ENCODE measurements at regions not wholly inside any gene's neighbourhood (a gene's known extent, or its start where the extent isn't known, plus 50 kb on each side); places are given as distances from the start of the nearest gene placed in this dataset.
"Not testable (repeated sequence)": the region's sequence is repeated elsewhere in the genome, so short reads cannot be mapped to it uniquely, and the experiment has no call there.

- in situ Hi-C loops (cut with HindIII; ENCODE audit: low pct_unique_long_range_greater_than_20kb, low sequenced_read_pairs), result no loop called here
- DNase-seq (ENCODE audit: low read depth, low spot score), result no peak
Observed at GRCh38 chr13:109315481-109315880, 470.9 kb downstream of the IRS2 start.

DNA sequence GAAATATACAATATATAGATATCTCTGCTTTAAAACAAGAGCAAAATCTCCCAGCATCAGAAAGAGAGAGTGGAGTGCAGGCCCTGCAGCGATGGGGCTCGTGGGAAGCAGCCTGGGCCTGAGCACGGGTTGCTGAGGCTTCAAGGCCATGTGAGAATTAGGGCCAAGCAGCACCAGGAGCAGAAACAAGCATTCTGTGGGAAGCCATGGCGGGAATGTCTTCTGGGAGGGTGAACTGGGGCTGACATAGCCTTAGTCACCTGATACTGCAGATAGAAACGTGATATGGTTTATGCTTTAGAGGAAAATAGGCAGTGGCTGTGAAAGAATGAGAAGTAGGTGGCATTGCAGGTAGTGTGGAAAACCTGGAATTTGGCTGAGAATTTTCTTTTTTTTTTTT is 472.3 kb downstream of the IRS2 start:
- DNase-seq (ENCODE audit: low read depth, low spot score), result no peak

DNA sequence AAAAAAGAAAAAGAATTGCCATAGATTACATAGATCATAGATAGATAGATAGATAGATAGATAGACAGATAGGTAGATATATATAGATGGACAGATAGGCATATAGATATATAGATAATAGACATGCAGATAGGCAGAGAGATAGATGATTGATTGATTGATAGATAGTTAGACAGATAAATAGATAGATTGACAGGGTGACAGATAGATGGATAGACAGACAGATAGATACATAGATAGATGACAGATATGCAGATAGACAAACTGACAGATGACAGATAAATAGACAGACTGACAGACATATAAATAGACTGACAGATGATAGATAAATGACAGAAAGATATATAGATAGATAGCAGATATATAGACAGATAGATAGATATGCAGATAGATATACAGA is 474.0 kb downstream of the IRS2 start:
- no peak for DNase-seq (ENCODE audit: low read depth, low spot score)
- in situ Hi-C loops (cut with HindIII; ENCODE audit: low pct_unique_long_range_greater_than_20kb, low sequenced_read_pairs), result no loop called here

More for the DNA sequence above, 472.3 kb downstream of the IRS2 start:
- in situ Hi-C loops (cut with HindIII; ENCODE audit: low pct_unique_long_range_greater_than_20kb, low sequenced_read_pairs), result no loop called here

DNA sequence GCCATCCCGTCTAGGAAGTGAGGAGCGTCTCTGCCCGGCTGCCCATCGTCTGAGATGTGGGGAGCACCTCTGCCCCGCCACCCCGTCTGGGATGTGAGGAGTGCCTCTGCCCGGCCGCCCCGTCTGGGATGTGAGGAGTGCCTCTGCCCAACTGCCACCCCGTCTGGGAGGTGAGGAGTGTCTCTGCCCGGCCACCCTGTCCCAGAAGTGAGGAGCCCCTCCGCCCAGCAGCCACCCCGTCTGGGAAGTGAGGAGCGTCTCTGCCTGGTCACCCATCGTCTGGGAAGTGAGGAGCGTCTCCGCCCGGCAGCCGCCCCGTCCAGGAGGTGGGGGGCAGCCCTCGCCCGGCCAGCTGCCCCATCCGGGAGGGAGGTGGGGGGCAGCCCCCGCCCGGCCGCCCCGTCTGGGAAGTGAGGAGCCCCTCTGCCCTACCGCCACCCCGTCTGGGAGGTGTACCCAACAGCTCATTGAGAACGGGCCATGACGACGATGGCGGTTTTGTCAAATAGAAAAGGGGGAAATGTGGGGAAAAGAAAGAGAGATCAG is 474.9 kb downstream of the IRS2 start:
- in situ Hi-C loops (cut with HindIII; ENCODE audit: low pct_unique_long_range_greater_than_20kb, low sequenced_read_pairs); DNase-seq (ENCODE audit: low read depth, low spot score): not testable (repeated sequence)

- DNase-seq (ENCODE audit: low read depth, low spot score), result no peak
- in situ Hi-C loops (cut with HindIII; ENCODE audit: low pct_unique_long_range_greater_than_20kb, low sequenced_read_pairs), result no loop called here
Observed at GRCh38 chr13:109309625-109310363, 476.6 kb downstream of the IRS2 start.

GRCh38 chr13:109307027-109307426 is 479.4 kb downstream of the IRS2 start:
- DNase-seq (ENCODE audit: low read depth, low spot score), result no peak
- in situ Hi-C loops (cut with HindIII; ENCODE audit: low pct_unique_long_range_greater_than_20kb, low sequenced_read_pairs), result no loop called here

DNA sequence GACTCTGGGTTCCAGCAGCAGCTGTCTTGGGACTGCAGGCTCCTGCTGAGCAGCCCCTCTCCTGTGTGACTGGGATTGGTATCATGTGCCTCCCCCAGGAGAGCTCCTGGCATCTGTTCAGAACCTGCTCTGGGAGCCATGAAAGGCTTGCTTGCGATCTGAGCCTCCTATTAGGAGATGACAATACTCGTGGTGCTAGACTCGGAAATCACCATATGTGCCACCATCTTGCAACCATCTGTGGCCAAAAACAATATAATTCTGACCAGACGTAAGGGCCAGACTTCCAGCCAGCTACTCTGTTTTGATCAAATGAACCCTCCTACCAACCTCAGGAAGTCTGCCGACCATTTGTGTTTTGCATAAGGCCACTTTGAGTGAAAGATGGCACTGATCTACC is 484.7 kb downstream of the IRS2 start:
- in situ Hi-C loops (cut with HindIII; ENCODE audit: low pct_unique_long_range_greater_than_20kb, low sequenced_read_pairs), result no loop called here
- no peak for DNase-seq (ENCODE audit: low read depth, low spot score)

DNA sequence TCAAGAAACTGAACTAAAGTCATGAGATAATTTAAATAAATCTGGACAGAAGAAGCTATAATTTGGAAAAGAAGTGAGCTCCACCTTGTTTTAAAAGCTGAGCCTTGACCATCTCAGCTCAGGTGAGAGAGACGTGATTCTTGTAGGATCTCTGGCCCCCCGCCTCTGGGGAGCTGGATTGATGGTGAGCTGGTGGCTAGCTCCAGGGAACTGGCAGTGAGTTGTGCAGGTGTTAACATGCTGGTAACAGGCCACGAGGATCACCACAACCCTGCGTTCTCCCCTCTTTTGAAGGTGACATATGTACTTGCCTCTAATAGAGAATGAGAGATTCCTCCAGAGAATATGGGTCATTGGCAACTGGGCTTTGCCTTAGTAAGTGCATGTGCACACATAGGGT is 485.1 kb downstream of the IRS2 start:
- no peak for DNase-seq (ENCODE audit: low read depth, low spot score)
- in situ Hi-C loops (cut with HindIII; ENCODE audit: low pct_unique_long_range_greater_than_20kb, low sequenced_read_pairs), result no loop called here

DNA sequence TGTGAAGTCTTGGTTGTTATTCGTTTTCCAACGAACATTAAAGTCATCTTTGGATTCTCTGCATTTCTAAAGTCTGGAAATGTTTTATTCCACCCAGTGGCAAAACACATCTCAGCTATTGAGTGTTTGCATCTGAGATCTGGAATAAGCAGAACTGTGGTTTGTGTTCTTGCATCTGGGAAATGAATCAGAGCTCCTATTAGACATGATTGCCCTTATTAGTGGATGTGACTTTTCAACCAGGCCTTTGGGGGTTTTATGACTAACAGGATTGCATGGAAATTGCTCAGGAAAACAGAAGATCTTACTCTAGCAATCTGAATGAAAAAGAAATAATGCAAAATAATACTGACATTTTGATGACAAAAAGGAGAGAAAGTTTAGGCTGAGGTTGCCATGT is 488.8 kb downstream of the IRS2 start:
- DNase-seq (ENCODE audit: low read depth, low spot score), result no peak
- in situ Hi-C loops (cut with HindIII; ENCODE audit: low pct_unique_long_range_greater_than_20kb, low sequenced_read_pairs), result no loop called here

DNA sequence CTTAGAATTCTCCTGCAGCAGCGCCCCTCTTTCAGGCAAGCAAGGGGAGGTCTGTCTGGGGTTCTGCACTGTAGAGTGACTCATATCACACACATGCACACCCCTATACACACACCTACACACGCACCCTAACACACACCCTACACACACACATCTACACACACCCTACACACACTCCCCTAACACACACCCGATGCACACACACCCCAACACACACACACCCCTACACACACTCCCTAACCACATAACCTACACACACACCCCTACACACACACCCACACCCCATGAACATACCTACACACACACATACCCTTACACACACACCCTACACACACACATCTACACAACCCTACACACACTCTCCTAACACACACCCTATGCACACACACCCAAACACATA is 493.2 kb downstream of the IRS2 start:
- in situ Hi-C loops (cut with HindIII; ENCODE audit: low pct_unique_long_range_greater_than_20kb, low sequenced_read_pairs), result no loop called here
- no peak for DNase-seq (ENCODE audit: low read depth, low spot score)

GRCh38 chr13:109288151-109288709 is 498.2 kb downstream of the IRS2 start:
- in situ Hi-C loops (cut with HindIII; ENCODE audit: low pct_unique_long_range_greater_than_20kb, low sequenced_read_pairs), result no loop called here
- DNase-seq (ENCODE audit: low read depth, low spot score), result peak; percentile 93

DNA sequence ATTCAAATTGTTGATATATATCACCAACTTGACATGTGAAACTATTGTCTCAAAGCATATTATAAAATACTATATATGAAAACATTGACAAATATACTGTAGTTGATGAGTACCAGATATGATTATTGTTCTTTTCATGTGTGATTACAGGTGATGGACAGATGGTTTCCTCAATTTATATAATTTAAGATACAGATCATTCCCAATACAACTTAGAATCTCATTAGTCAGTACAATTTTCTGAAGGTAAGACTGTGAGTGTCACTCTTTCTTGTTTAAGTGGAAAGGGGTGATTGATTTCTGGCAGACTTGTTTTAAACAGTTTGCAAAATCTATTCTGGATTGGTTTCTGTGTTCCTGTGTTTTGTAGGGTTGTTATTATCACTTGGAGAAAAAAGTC is 498.8 kb downstream of the IRS2 start:
- no peak for DNase-seq (ENCODE audit: low read depth, low spot score)
- in situ Hi-C loops (cut with HindIII; ENCODE audit: low pct_unique_long_range_greater_than_20kb, low sequenced_read_pairs), result no loop called here

GRCh38 chr13:109285586-109285985 is 500.8 kb downstream of the IRS2 start:
- DNase-seq (ENCODE audit: low read depth, low spot score), result no peak
- in situ Hi-C loops (cut with HindIII; ENCODE audit: low pct_unique_long_range_greater_than_20kb, low sequenced_read_pairs), result no loop called here

GRCh38 chr13:109281903-109282635 is 504.3 kb downstream of the IRS2 start:
- in situ Hi-C loops (cut with HindIII; ENCODE audit: low pct_unique_long_range_greater_than_20kb, low sequenced_read_pairs), result no loop called here
- no peak for DNase-seq (ENCODE audit: low read depth, low spot score)

DNA sequence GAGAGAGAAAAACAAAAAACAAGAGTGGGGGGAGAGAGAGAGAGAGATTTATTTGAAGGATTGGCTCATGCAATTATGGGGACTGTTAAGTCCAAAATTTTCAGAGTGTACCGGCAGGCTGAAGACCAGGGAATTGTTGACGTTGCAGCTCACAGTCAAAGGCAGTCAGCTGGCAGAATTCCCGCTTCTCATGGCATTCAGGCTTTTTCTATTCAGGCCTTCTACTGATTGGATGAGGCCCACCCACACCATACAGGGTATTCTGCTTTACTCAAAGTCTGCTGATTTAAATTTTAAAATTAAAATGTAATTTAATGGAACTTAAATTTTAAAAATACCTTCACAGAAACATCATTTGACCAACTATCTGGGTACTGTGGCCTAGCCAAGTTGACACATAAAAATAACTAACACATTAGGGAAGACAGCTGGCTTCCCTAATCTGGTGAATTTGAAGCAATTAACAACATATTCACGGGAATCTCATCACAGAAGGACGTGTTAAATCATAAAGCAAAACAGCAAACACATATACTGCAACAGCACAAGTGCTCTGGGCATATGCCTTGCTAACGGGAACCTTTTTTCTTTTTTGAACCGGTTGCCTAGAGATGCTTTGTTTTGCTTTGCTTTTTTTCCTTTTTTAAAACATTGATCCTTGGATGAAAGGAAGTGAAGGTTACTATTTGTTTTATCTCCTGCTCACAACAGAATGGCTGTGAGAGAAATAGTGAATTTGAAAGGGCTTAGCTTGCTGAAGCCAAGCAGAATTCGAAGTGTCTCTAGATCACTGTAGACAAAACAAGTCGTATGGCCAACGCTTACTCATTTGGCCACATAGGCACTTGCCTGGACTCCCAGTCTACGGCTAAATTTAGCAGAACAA is 505.1 kb downstream of the IRS2 start:
- no peak for DNase-seq (ENCODE audit: low read depth, low spot score)
- in situ Hi-C loops (cut with HindIII; ENCODE audit: low pct_unique_long_range_greater_than_20kb, low sequenced_read_pairs), result no loop called here

DNA sequence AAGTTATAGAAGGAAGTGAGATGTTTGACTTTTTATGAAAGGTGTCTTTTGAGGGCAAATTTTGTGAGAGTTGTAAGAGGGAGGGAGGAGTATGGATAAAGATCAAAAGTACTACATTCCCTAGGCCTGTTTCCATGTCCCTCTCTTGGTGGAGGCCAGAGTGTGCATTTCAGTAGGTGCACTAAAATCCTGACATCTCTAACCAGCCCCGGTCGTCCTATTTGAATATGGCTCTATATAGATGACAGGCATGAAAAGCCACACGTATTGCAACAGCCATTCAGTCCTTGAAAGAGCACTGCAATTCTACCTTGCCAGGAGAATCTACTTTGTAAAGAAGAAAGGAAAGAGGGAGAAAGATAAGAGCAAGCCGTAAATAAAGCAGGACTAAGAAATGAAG is 510.1 kb downstream of the IRS2 start:
- DNase-seq (ENCODE audit: low read depth, low spot score), result no peak
- in situ Hi-C loops (cut with HindIII; ENCODE audit: low pct_unique_long_range_greater_than_20kb, low sequenced_read_pairs), result no loop called here

- DNase-seq (ENCODE audit: low read depth, low spot score), result no peak
- in situ Hi-C loops (cut with HindIII; ENCODE audit: low pct_unique_long_range_greater_than_20kb, low sequenced_read_pairs), result no loop called here
Observed at GRCh38 chr13:109275852-109276251, 510.5 kb downstream of the IRS2 start.
